ENCODE measurements at regions not wholly inside any gene's neighbourhood (a gene's known extent, or its start where the extent isn't known, plus 50 kb on each side); places are given as distances from the start of the nearest gene placed in this dataset.

GRCh38 chr1:29907596-29907995, 671.3 kb downstream of the PTPRU start:
- ATAC-seq, result no peak
- TF ChIP-seq SNAI2 (CRISPR knock-in tag; IDR thresholded peaks at IDR 0.05), result no peak
- no peak for TF ChIP-seq ZNF565 (CRISPR knock-in tag; conservative IDR thresholded peaks at IDR 0.05; ENCODE audit: low read depth)
- no peak for TF ChIP-seq ZFP30 (CRISPR knock-in tag; IDR thresholded peaks at IDR 0.05)
- no peak for TF ChIP-seq GLIS3 (CRISPR knock-in tag; IDR thresholded peaks at IDR 0.05)
- no peak for TF ChIP-seq ZC3H10 (CRISPR knock-in tag; IDR thresholded peaks at IDR 0.05)
- TF ChIP-seq ZNF8 (CRISPR knock-in tag; IDR thresholded peaks at IDR 0.05), result no peak
- TF ChIP-seq BACH2 (CRISPR knock-in tag; IDR thresholded peaks at IDR 0.05; ENCODE audit: borderline replicate concordance), result no peak
- TF ChIP-seq TSHZ2 (CRISPR knock-in tag; IDR thresholded peaks at IDR 0.05), result no peak
- no peak for TF ChIP-seq TCF4 (CRISPR knock-in tag; IDR thresholded peaks at IDR 0.05; ENCODE audit: borderline replicate concordance)
- TF ChIP-seq RARB (CRISPR knock-in tag; IDR thresholded peaks at IDR 0.05), result no peak
- TF ChIP-seq CSDC2 (CRISPR knock-in tag; IDR thresholded peaks at IDR 0.05), result no peak
- no peak for TF ChIP-seq TOX (CRISPR knock-in tag; IDR thresholded peaks at IDR 0.05; ENCODE audit: borderline replicate concordance)
- no peak for TF ChIP-seq PPARA (CRISPR knock-in tag; IDR thresholded peaks at IDR 0.05; ENCODE audit: borderline replicate concordance)
- TF ChIP-seq ZFP3 (CRISPR knock-in tag; IDR thresholded peaks at IDR 0.05), result no peak
- no peak for TF ChIP-seq CREB5 (CRISPR knock-in tag; IDR thresholded peaks at IDR 0.05; ENCODE audit: low read depth)
- TF ChIP-seq POU6F1 (CRISPR knock-in tag; IDR thresholded peaks at IDR 0.05; ENCODE audit: borderline replicate concordance, low read depth), result no peak

- ATAC-seq, result no peak
- TF ChIP-seq ARNTL (CRISPR knock-in tag; IDR thresholded peaks at IDR 0.05; ENCODE audit: borderline replicate concordance, low read depth), result no peak
These were observed 670.6 kb downstream of the PTPRU start for GRCh38 chr1:29906927-29907326.

- TF ChIP-seq TSHZ2 (CRISPR knock-in tag; IDR thresholded peaks at IDR 0.05) (no peak), SNAI2 (CRISPR knock-in tag; IDR thresholded peaks at IDR 0.05) (no peak), TOX (CRISPR knock-in tag; IDR thresholded peaks at IDR 0.05; ENCODE audit: borderline replicate concordance) (no peak), RARB (CRISPR knock-in tag; IDR thresholded peaks at IDR 0.05) (no peak), ISL1 (CRISPR knock-in tag; IDR thresholded peaks at IDR 0.05) (no peak), CREB5 (CRISPR knock-in tag; IDR thresholded peaks at IDR 0.05; ENCODE audit: low read depth) (no peak), ARNTL (CRISPR knock-in tag; IDR thresholded peaks at IDR 0.05; ENCODE audit: borderline replicate concordance, low read depth) (no peak), ZFP3 (CRISPR knock-in tag; IDR thresholded peaks at IDR 0.05) (no peak), CSDC2 (CRISPR knock-in tag; IDR thresholded peaks at IDR 0.05) (no peak), TCF4 (CRISPR knock-in tag; IDR thresholded peaks at IDR 0.05; ENCODE audit: borderline replicate concordance) (no peak), BACH2 (CRISPR knock-in tag; IDR thresholded peaks at IDR 0.05; ENCODE audit: borderline replicate concordance) (no peak), ZNF8 (CRISPR knock-in tag; IDR thresholded peaks at IDR 0.05) (no peak)
- ATAC-seq, result no peak
These were observed 667.3 kb downstream of the PTPRU start for GRCh38 chr1:29903548-29904166.
